ENCODE measurements at regions not wholly inside any gene's neighbourhood (a gene's known extent, or its start where the extent isn't known, plus 50 kb on each side); places are given as distances from the start of the nearest gene placed in this dataset.

- TF ChIP-seq, protein P1, sequence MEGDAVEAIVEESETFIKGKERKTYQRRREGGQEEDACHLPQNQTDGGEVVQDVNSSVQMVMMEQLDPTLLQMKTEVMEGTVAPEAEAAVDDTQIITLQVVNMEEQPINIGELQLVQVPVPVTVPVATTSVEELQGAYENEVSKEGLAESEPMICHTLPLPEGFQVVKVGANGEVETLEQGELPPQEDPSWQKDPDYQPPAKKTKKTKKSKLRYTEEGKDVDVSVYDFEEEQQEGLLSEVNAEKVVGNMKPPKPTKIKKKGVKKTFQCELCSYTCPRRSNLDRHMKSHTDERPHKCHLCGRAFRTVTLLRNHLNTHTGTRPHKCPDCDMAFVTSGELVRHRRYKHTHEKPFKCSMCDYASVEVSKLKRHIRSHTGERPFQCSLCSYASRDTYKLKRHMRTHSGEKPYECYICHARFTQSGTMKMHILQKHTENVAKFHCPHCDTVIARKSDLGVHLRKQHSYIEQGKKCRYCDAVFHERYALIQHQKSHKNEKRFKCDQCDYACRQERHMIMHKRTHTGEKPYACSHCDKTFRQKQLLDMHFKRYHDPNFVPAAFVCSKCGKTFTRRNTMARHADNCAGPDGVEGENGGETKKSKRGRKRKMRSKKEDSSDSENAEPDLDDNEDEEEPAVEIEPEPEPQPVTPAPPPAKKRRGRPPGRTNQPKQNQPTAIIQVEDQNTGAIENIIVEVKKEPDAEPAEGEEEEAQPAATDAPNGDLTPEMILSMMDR (IDR thresholded peaks at IDR 0.05; ENCODE audit: low read length) = no peak
- TF ChIP-seq EZH2 (IDR thresholded peaks at IDR 0.05; ENCODE audit: borderline replicate concordance, low read length) = no peak
Measured at GRCh38 chr13:109330123-109330522, 456.3 kb downstream of the IRS2 start.
